ENCODE measurements at regions not wholly inside any gene's neighbourhood (a gene's known extent, or its start where the extent isn't known, plus 50 kb on each side); places are given as distances from the start of the nearest gene placed in this dataset.
A peak's percentile ranks its signal among the peaks of the same experiment; 100 is the strongest.

DNA sequence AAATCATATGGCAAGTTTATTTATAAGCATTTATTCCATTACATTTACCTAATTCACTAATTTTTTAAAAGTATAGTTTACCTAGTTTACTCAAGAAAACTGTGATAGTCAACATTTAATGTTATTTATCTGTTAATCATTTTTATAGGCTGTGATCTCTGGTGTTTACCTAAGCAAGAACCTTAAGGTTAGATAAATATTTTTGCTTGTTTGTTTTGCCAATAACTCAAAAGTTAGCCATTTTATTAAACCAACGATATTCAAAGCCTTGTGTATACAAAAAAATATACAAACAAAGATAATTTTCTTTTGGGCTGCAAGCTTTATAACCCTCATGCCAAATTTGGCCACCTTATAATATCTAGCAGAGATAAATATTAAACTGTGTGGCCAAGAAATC, 157.3 kb downstream of the SLCO1B3 start:
- no peak for DNase-seq

DNA sequence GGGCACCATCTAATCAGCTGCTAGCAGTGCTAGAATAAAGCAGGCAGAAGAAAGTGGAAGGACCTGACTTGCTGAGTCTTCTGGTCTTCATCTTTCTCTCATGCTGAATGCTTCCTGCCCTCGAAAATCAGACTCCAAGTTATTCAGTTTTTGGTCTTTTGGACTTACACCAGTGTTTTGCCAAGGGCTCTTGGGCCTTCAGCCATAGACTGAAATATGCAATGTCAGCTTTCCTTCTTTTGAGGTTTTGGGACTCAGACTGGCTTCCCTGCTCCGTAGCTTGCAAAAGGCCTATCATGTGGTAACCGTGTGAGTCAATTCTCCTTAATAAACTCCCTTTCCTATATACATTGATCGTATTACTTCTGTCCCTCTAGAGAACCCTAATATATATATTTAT, 159.3 kb downstream of the SLCO1B3 start:
- DNase-seq, result no peak

DNA sequence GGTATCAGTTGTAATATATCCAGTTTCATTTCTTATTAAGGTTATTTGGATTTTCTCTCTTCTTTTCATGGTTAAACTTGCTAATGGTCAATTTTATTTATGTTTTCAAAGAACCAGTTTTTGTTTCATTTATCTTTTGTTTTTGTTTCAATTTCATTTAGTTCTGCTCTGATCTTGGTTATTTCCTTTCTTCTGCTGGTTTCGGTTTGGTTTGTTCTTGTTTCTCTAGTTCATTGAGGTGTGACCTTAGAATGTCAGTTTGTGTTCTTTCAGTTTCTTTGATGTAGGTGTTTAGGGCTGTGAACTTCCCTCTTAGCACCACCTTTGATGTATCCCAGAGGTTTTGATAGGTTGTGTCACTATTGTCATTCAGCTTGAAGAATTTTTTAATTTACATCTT, 145.6 kb upstream of the SLCO1B1 start:
- peak; percentile 0 for DNase-seq

DNA sequence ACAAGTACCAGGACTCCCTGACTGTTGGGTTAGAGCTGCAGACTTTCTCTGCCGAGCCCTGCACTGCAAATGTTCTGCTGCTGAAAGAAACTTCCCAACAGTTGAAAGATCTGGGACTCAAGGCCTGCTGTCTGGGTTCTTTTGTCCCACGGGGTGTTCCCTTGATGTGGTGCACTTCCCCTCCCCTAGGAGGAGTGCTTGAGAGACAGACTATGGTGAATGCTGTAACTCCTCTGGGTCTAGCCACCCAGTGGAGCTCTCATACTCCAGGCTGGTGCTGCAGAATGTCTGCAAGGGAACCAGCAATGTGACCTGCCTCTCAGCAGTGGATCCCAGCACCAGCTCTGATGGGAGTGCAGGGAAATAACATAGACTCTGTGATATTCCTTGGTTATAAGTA, 129.2 kb upstream of the SLCO1B1 start:
- DNase-seq, result no peak

DNA sequence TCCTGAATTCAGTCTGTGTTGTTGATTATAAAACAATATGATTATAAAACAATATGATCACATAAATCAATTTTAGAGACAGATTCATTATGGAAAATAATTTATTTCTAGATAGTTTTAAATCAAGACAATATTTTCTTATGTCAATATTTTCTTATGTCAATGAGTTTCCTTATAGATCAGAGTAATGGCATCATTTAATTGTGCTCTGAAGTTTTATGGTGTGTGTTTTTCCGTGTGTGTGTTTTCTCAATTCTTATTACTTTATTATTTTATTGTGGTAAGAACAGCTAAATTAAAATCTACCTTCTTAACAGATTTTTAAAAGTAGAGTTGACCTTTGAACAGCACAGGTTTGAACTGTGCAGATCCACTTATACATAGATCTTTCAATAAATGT, 105.3 kb upstream of the SLCO1B1 start:
- DNase-seq, result no peak

DNA sequence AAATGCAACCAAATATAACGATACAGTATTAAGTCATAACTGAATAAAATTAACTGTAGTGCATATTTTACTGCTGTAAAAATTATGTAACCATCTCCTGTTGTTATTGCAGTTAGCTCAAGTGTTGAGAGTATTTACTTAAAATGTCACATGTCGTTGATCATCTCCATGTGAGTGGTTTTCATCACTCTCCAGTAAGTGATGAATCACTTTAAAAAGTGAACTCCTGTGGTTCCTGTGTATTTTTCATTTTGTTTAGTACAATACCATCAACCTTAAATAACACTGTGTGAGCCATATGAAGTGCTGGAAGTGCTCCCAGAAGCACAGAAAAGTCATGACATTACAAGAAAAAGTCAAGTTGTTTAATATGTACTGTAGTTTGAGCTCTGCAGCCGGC, 104.7 kb upstream of the SLCO1B1 start:
- no peak for DNase-seq

DNA sequence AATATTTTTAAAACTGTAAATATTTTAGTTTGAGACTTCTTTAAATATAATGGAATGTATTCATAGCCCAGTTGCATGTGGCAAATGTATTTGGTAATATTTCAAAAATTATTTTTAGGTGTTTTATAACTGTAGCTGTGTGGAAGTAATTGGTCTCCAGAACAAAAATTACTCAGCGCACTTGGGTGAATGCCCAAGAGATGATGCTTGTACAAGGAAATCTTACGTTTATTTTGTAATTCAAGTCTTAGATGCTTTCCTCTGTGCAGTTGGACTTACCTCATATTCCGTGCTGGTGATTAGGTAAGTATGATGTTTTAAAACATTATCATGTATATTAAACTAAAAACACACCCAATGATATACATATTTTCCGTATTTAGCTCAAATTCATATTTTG, 76.7 kb upstream of the SLCO1B1 start:
- no peak for DNase-seq

DNA sequence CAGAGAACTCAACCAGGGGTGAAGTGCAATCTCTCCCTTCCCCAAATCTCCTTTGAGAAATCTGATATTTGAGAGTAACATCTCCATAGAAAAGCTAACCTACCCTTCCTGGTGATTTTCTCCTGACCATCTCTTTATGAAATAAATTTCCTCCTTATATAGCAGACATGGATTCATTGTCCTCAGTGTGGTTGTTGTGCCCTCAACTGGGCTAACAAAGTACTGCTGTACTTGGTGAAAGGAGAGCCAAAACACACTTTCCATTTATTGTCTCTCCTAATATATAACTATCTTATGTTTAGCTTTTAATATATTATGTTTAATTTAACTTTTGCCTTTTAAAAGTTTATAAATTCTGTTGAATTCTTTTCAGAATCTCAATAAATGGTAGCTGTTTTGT, 65.1 kb upstream of the SLCO1B1 start:
- no peak for DNase-seq

DNA sequence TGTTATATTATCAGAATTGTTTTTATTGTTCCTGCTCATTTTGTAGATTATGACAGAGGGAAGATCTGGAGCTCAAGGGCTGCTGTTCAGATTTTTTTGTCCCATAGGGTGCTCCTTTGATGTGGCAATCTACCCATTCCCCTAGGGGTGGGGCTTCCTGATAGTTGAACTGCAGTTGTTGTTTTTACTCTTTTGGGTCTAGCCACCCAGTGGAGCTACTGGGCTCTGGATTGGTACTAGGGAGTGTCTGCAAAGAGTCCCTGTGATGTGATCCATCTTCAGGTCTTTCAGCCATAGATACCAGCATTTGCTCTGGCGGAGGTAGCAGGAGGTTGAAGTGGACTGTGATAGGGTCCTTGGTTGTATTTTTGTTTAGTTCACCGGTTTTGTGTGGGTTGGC, 57.9 kb upstream of the SLCO1B1 start:
- DNase-seq, result no peak

DNA sequence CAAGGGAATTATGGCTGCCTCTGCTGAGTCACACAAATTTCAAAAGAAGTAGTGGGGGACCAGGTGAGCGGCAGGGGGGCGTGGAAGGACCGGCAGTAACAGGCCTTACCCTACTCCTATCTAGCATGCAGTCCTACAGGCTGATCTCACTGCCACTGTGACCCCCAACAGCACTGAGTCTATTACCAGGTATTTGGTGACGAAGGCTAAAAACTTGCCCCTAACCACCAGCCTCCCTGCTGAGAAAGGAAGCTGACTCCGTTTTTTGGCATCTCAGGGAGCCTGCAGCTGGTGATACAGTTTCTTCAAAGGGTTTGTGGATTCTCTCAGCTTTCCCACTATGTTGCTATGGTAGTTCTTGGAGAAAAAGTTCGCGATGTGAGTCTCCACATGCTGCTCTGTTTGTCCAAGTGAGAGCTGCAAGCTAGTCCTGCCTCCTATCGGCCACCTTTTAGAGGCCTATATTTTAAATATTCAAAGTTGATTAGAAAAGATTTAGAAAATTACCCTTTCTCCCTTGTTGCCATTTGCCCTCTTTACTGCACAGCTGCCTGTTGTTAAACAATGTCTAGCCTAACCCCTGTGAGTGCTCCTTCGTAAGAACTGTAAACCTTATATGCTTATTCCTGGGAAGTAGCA, 57.1 kb upstream of the SLCO1B1 start:
- DNase-seq, result no peak
